ENCODE measurements at regions not wholly inside any gene's neighbourhood (a gene's known extent, or its start where the extent isn't known, plus 50 kb on each side); places are given as distances from the start of the nearest gene placed in this dataset.
"Not testable (repeated sequence)": the region's sequence is repeated elsewhere in the genome, so short reads cannot be mapped to it uniquely, and the experiment has no call there.

DNA sequence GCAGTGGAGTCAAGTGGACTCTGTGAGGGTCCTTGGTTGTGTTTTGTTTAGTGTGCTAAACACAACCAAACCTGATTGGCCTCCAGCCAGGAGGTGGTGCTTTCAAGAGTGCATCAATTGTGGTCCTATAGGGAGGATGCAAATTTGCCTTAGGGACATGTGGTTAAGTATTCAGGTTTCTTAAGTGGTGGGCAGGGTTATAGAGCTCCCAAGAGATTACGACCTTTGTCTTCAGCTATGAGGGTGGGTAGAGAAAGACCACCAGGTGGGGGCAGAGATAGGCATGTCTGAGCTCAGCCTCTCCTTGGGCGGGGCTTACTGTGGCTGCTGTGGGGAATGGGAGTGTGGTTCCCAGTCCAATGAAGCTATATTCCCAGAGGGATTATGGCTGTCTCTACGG is 186.6 kb downstream of the SQOR start:
- WGBS (ENCODE audit: insufficient coverage, insufficient replicate concordance, low lambda C conversion rate, missing lambda C conversion rate): 6% methylated on average over 3 of the region's 3 CpGs
- no TSS peak for BruUV-seq (replicated peaks)
- Histone ChIP-seq H3K79me2 (ENCODE audit: control insufficient read depth, insufficient read depth, low read length) (no peaks in the 10 kb centered on the region), H3K27ac (ENCODE audit: control insufficient read depth, insufficient read depth) (no peak overlapping the region), H3K9ac (ENCODE audit: control insufficient read depth, insufficient read depth, low read length) (no peak overlapping the region), H3K27me3 (replicated peaks in 1 of 2; ENCODE audit: control insufficient read depth in 2 of 2, insufficient read depth in 2 of 2, low read length in 1 of 2) (no peaks in the 10 kb centered on the region), H2AFZ (ENCODE audit: control insufficient read depth, low read depth, low read length) (no peak overlapping the region), H3K36me3 (ENCODE audit: control insufficient read depth in 2 of 2, insufficient read depth in 2 of 2, low read length in 1 of 2) (no peaks in the 10 kb centered on the region), H3K4me2 (ENCODE audit: control insufficient read depth, insufficient read depth) (no peak overlapping the region), H3K4me3 (no peak overlapping the region), H3K9me3 (replicated peaks; ENCODE audit: control insufficient read depth, insufficient read depth, low read length) (no peaks in the 10 kb centered on the region; the same call in 2 of the 3 replicates), H3K4me1 (ENCODE audit: control insufficient read depth, insufficient read depth, low read length) (no peaks in the 10 kb centered on the region), H4K20me1 (ENCODE audit: control insufficient read depth, insufficient read depth) (no peaks in the 10 kb centered on the region)
- ChIA-PET SMC1A (ENCODE audit: uncharacterized antibody, unreplicated experiment) (no interaction called here), CTCF (no interaction called here), RAD21 (ENCODE audit: unreplicated experiment) (no interaction called here), POLR2A (no interaction called here)
- no peak for FAIRE-seq
- TF ChIP-seq TAF1 (IDR thresholded peaks at IDR 0.05; ENCODE audit: borderline replicate concordance, low read depth, low read length): no peak
- no peak for TF ChIP-seq TARDBP (IDR thresholded peaks at IDR 0.05; ENCODE audit: borderline replicate concordance)
- no peak for TF ChIP-seq NRF1 (conservative IDR thresholded peaks at IDR 0.05; ENCODE audit: low read depth, low read length)
- TF ChIP-seq SMARCA5 (IDR thresholded peaks at IDR 0.05): no peak
- no peak for TF ChIP-seq POLR2AphosphoS5 (IDR thresholded peaks at IDR 0.05; ENCODE audit: low read length)
- no peak for TF ChIP-seq IKZF2 (IDR thresholded peaks at IDR 0.05)
- TF ChIP-seq BMI1 (IDR thresholded peaks at IDR 0.05; ENCODE audit: borderline replicate concordance): no peak
- TF ChIP-seq SIX5 (IDR thresholded peaks at IDR 0.05; ENCODE audit: low read depth, low read length, severe bottlenecking): no peak
- DNase-seq (ENCODE audit: low read depth, low spot score): no peak
- in situ Hi-C loops (cut with MboI): no loop called here
- intact Hi-C loops (cut with micrococcal nuclease; ENCODE audit: unreplicated experiment): no loop called here
- ATAC-seq: no peak

DNA sequence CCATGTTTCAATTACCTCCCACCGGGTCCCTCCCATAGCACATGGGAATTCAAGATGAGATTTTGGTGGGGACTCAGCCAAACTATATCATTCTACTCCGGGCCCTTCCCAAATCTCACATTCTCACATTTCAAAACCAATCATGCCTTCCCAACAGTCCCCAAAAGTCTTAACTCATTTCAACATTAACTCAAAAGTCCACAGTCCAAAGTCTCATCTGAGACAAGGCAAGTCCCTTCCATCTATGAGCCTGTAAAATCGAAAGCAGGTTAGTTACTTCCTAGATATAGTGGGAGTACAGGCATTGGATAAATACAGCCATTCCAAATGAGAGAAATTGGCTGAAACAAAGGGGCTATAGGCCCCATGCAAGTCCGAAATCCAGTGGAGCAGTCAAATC is 188.1 kb downstream of the SQOR start:
- H3K4me3 ChIP-seq; H3K79me2 ChIP-seq (ENCODE audit: control insufficient read depth, insufficient read depth, low read length); H3K4me1 ChIP-seq (ENCODE audit: control insufficient read depth, insufficient read depth, low read length); H3K9me3 ChIP-seq (replicated peaks; ENCODE audit: control insufficient read depth, insufficient read depth, low read length); H3K9ac ChIP-seq (ENCODE audit: control insufficient read depth, insufficient read depth, low read length); SMC1A ChIA-PET (ENCODE audit: uncharacterized antibody, unreplicated experiment); BruUV-seq (replicated peaks); CTCF ChIA-PET; POLR2A ChIA-PET; H3K4me2 ChIP-seq (ENCODE audit: control insufficient read depth, insufficient read depth); H3K27me3 ChIP-seq (replicated peaks in 1 of 2; ENCODE audit: control insufficient read depth in 2 of 2, insufficient read depth in 2 of 2, low read length in 1 of 2); DNase-seq (ENCODE audit: low read depth, low spot score); RAD21 ChIA-PET (ENCODE audit: unreplicated experiment); in situ Hi-C loops (cut with MboI); H3K36me3 ChIP-seq (ENCODE audit: control insufficient read depth in 2 of 2, insufficient read depth in 2 of 2, low read length in 1 of 2); H2AFZ ChIP-seq (ENCODE audit: control insufficient read depth, low read depth, low read length); H4K20me1 ChIP-seq (ENCODE audit: control insufficient read depth, insufficient read depth); H3K27ac ChIP-seq (ENCODE audit: control insufficient read depth, insufficient read depth); intact Hi-C loops (cut with micrococcal nuclease; ENCODE audit: unreplicated experiment); ATAC-seq; FAIRE-seq: not testable (repeated sequence)
- WGBS (ENCODE audit: insufficient coverage, insufficient replicate concordance, low lambda C conversion rate, missing lambda C conversion rate): 0% methylated on average over 4 of the region's 4 CpGs

Data from GM12878 (cell line).